Upper lobe of left lung (tissue), 6 donors: ENCODE measurements at regions not wholly inside any gene's neighbourhood (a gene's known extent, or its start where the extent isn't known, plus 50 kb on each side); places are given as distances from the start of the nearest gene placed in this dataset.

Source experiments
- ATAC-seq, 2 donors: fragments of 200-7000 bp; cut with Tn5 transposase; one replicate each; pipeline ENCODE4 v1.9.1; 2022; ENCODE audit warnings: mild to moderate bottlenecking in 2 of 2, moderate library complexity in 2 of 2; ENCODE audit not compliant: low FRiP score in 2 of 2
- DNase-seq, 2 donors: peaks; one replicate each; pipeline ENCODE4 v3.0.0-alpha.2; 2019 to 2020
- H3K27ac ChIP-seq, 4 donors: fragments of 200-600 bp; sonication (generic); one replicate each; pipeline ENCODE4 v1.5.1; 2016 to 2019
- H3K27me3 ChIP-seq, 4 donors: fragments of 200-600 bp; sonication (generic); one replicate each; pipeline ENCODE4 v1.5.1; 2017 to 2019
- H3K36me3 ChIP-seq, 4 donors: fragments of 200-600 bp; sonication (generic); one replicate each; pipeline ENCODE4 v1.5.1; 2016 to 2019
- H3K4me1 ChIP-seq, 4 donors: fragments of 200-600 bp; sonication (generic); one replicate each; pipeline ENCODE4 v1.5.1; 2018 to 2019
- H3K4me3 ChIP-seq, 4 donors: fragments of 200-600 bp; sonication (generic); one replicate each; pipeline ENCODE4 v1.5.1; 2017 to 2019; ENCODE audit warnings: mild to moderate bottlenecking in 2 of 4, moderate library complexity in 1 of 4
- H3K9me3 ChIP-seq, 4 donors: fragments of 200-600 bp; sonication (generic); one replicate each; pipeline ENCODE4 v1.5.1; 2018 to 2019
- CTCF ChIP-seq, 6 experiments: fragments of 450-650 bp in 4 of 6; fragments of 200-600 bp in 2 of 6; sonication (generic) in 2 of 6; IDR thresholded peaks; one replicate each; pipeline ENCODE4 v1.5.1; 2016 to 2019; ENCODE audit warnings: antibody characterized with exemption in 6 of 6
- EP300 ChIP-seq, 4 donors: sonication (generic); formaldehyde crosslinking; IDR thresholded peaks; one replicate each; pipeline ENCODE4 v1.5.1; 2017; ENCODE audit warnings: antibody characterized with exemption in 4 of 4, control low read depth in 2 of 4
- POLR2A ChIP-seq, 4 donors: fragments of 450-650 bp; IDR thresholded peaks; one replicate each; pipeline ENCODE4 v1.5.1; 2016 to 2017; ENCODE audit warnings: antibody characterized with exemption in 4 of 4, mild to moderate bottlenecking in 2 of 4
- POLR2AphosphoS5 ChIP-seq, 2 donors: sonication (generic); formaldehyde crosslinking; IDR thresholded peaks; one replicate each; pipeline ENCODE4 v1.5.1; 2017; ENCODE audit warnings: antibody characterized with exemption in 2 of 2
- WGBS, 2 donors: methylation state at CpG; one replicate each; pipeline ENCODE4 v1.1.5; 2017 to 2018; 5-methylcytosine and 5-hydroxymethylcytosine counted together
- donor health status: DM: no; HTN: no; CAD: no; lungs with moderate emphysema.
- donor health status: DM: no; HTN: yes; CAD: no; lungs with severe emphysema.

- ATAC-seq: peak; percentile 81 to 93
- 60 to 70% methylated on average over 11 to 14 of the region's 14 CpGs for WGBS, 2 donors
- TF ChIP-seq POLR2A (IDR thresholded peaks at IDR 0.05): no peak
- peak in 1 of 2 donors; percentile 16 for TF ChIP-seq POLR2AphosphoS5 (IDR thresholded peaks at IDR 0.05)
- TF ChIP-seq EP300 (IDR thresholded peaks at IDR 0.05): no peak
- no peak for DNase-seq
- H3K27ac ChIP-seq: peak overlapping the region in 1 of 4 donors; percentile 11
- H3K9me3 ChIP-seq: no peaks in the 10 kb centered on the region
- H3K36me3 ChIP-seq: no peaks in the 10 kb centered on the region
- H3K4me3 ChIP-seq: no peak overlapping the region
- H3K27me3 ChIP-seq: no peaks in the 10 kb centered on the region
- H3K4me1 ChIP-seq: peaks cover 0 to under 1% (median 0%) of the 10 kb centered on the region in 4 donors
These were observed 231.2 kb downstream of the FGF9 start for GRCh38 chr13:21901811-21902708.

- H3K27ac ChIP-seq: no peak overlapping the region
- no peak for ATAC-seq
- no peaks in the 10 kb centered on the region for H3K27me3 ChIP-seq
These were observed 231.8 kb downstream of the FGF9 start for GRCh38 chr13:21902709-21903098.

GRCh38 chr13:21905486-21905885, 234.6 kb downstream of the FGF9 start:
- H3K4me1 ChIP-seq: no peaks in the 10 kb centered on the region
- H3K27ac ChIP-seq: no peak overlapping the region
- ATAC-seq: no peak
- H3K36me3 ChIP-seq: no peaks in the 10 kb centered on the region
- no peak for TF ChIP-seq POLR2AphosphoS5 (IDR thresholded peaks at IDR 0.05)
- no peak for TF ChIP-seq CTCF (IDR thresholded peaks at IDR 0.05)
- TF ChIP-seq EP300 (IDR thresholded peaks at IDR 0.05): no peak
- no peak overlapping the region for H3K4me3 ChIP-seq
- no peaks in the 10 kb centered on the region for H3K9me3 ChIP-seq
- no peak for DNase-seq
- 78 to 90% methylated on average over 5 of the region's 5 CpGs for WGBS, 2 donors
- no peaks in the 10 kb centered on the region for H3K27me3 ChIP-seq

More at GRCh38 chr13:21902709-21903098, 231.8 kb downstream of the FGF9 start:
- no peak for DNase-seq
- Histone ChIP-seq H3K4me1 (no peaks in the 10 kb centered on the region), H3K36me3 (no peaks in the 10 kb centered on the region), H3K4me3 (no peak overlapping the region), H3K9me3 (no peaks in the 10 kb centered on the region)
- TF ChIP-seq EP300 (IDR thresholded peaks at IDR 0.05): no peak
- TF ChIP-seq POLR2AphosphoS5 (IDR thresholded peaks at IDR 0.05): no peak
- no peak for TF ChIP-seq CTCF (IDR thresholded peaks at IDR 0.05)
- no peak for TF ChIP-seq POLR2A (IDR thresholded peaks at IDR 0.05)
- 69 to 73% methylated on average over 8 of the region's 8 CpGs for WGBS, 2 donors

- Histone ChIP-seq H3K4me1 (no peaks in the 10 kb centered on the region), H3K27ac (no peak overlapping the region), H3K27me3 (no peaks in the 10 kb centered on the region), H3K9me3 (no peaks in the 10 kb centered on the region), H3K36me3 (no peaks in the 10 kb centered on the region), H3K4me3 (no peak overlapping the region)
- WGBS, 2 donors: 67 to 88% methylated on average over 7 of the region's 7 CpGs
- peak in 1 of 2 donors; percentile 19 for ATAC-seq
- TF ChIP-seq CTCF (IDR thresholded peaks at IDR 0.05): no peak
- no peak for TF ChIP-seq EP300 (IDR thresholded peaks at IDR 0.05)
- no peak for TF ChIP-seq POLR2AphosphoS5 (IDR thresholded peaks at IDR 0.05)
- no peak for TF ChIP-seq POLR2A (IDR thresholded peaks at IDR 0.05)
- DNase-seq: no peak
These were observed 238.5 kb downstream of the FGF9 start for GRCh38 chr13:21909331-21909730.

GRCh38 chr13:21910546-21910945, 239.7 kb downstream of the FGF9 start:
- TF ChIP-seq POLR2A (IDR thresholded peaks at IDR 0.05): no peak
- no peak for TF ChIP-seq POLR2AphosphoS5 (IDR thresholded peaks at IDR 0.05)
- TF ChIP-seq EP300 (IDR thresholded peaks at IDR 0.05): no peak
- H3K36me3 ChIP-seq: no peaks in the 10 kb centered on the region
- H3K27ac ChIP-seq: no peak overlapping the region
- no peaks in the 10 kb centered on the region for H3K27me3 ChIP-seq
- no peak overlapping the region for H3K4me3 ChIP-seq
- ATAC-seq (no peak), DNase-seq (no peak)
- H3K9me3 ChIP-seq: no peaks in the 10 kb centered on the region
- WGBS, 2 donors: 80 to 96% methylated on average over 4 to 6 of the region's 6 CpGs
- no peaks in the 10 kb centered on the region for H3K4me1 ChIP-seq
